MCF 10A (cell line): ENCODE measurements at regions not wholly inside any gene's neighbourhood (a gene's known extent, or its start where the extent isn't known, plus 50 kb on each side); places are given as distances from the start of the nearest gene placed in this dataset.

Source experiments
- BruUV-seq: library from RNA; stranded (reverse); fragments of 400-500 nt; replicated peaks from 2 replicates; lab custom pipeline; 2021; lab: Mats Ljungman, UMichigan
- CTCF ChIA-PET: fragments of 300-600 bp; sonication (Branson Sonifier 250); formaldehyde crosslinking; extraction: SDS; loops from one replicate; lab custom pipeline; 2021; ENCODE audit warnings: antibody characterized with exemption, inconsistent platforms; lab: Yijun Ruan, JAX
- POLR2A ChIA-PET: fragments of 300-600, 350-650 bp; sonication (Branson Sonifier 250); formaldehyde crosslinking; extraction: SDS; loops from one replicate; lab custom pipeline; 2020; ENCODE audit warnings: antibody characterized with exemption, inconsistent platforms; lab: Yijun Ruan, JAX
- DNase-seq: peaks from one replicate; pipeline ENCODE4 v3.0.0-alpha.2; 2018; ENCODE audit not compliant: unreplicated experiment
- H3K27ac Mint-ChIP-seq: one replicate; pipeline ENCODE4 v1.8.0; 2022; ENCODE audit warnings: mild to moderate bottlenecking, low read depth, mixed read lengths; ENCODE audit not compliant: unreplicated experiment
- H3K27me3 Mint-ChIP-seq: one replicate; pipeline ENCODE4 v1.8.0; 2022; ENCODE audit warnings: mixed read lengths; ENCODE audit not compliant: insufficient read depth, unreplicated experiment
- H3K36me3 Mint-ChIP-seq: one replicate; pipeline ENCODE4 v1.8.0; 2022; ENCODE audit warnings: mild to moderate bottlenecking, moderate library complexity, mixed read lengths; ENCODE audit not compliant: insufficient read depth, unreplicated experiment
- H3K4me1 Mint-ChIP-seq: one replicate; pipeline ENCODE4 v1.8.0; 2022; ENCODE audit warnings: mixed read lengths; ENCODE audit not compliant: insufficient read depth, unreplicated experiment
- H3K4me3 Mint-ChIP-seq: one replicate; pipeline ENCODE4 v1.8.0; 2022; ENCODE audit warnings: mild to moderate bottlenecking, moderate library complexity, mixed read lengths; ENCODE audit not compliant: unreplicated experiment
- H3K9me3 Mint-ChIP-seq: one replicate; pipeline ENCODE4 v1.8.0; 2022; ENCODE audit warnings: mixed read lengths; ENCODE audit not compliant: unreplicated experiment
- intact Hi-C: fragments of 100-400 bp; cut with micrococcal nuclease; formaldehyde crosslinking; loops from 2 replicates; pipeline ENCODE4 v1.14.1; 2022
- TF ChIP-seq, protein P1 (sequence below): fragments of 200-600 bp; IDR thresholded peaks from one replicate; pipeline ENCODE4 v1.8.0; 2022; ENCODE audit warnings: antibody characterized with exemption, mild to moderate bottlenecking; ENCODE audit not compliant: unreplicated experiment

DNA sequence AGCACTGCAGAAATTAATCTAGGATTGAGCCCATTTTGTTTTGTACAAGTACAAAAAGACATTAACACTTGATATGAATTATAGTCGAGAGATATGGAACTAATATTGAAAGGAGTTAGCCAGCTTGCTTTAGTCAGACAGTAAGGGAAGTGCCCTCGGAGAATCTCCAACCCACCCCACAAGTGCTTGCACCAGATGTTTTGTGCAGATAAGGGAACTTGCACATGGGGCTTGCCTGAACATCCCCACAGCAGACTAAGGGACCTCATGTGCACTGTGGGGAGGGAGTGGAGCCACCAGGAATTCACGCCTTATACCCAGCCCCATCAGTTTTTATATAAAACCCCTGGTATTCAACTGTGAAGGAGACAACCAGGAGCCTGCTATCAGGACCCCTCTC lies 122.3 kb downstream of the EFHB start:
- Mint-ChIP-seq H3K27ac (no peak overlapping the region), H3K4me3 (no peak overlapping the region), H3K36me3 (no peaks in the 10 kb centered on the region), H3K27me3 (no peaks in the 10 kb centered on the region), H3K4me1 (no peaks in the 10 kb centered on the region), H3K9me3 (no peaks in the 10 kb centered on the region)
- no peak for DNase-seq
- POLR2A ChIA-PET: no interaction called here
- intact Hi-C loops: no loop called here
- CTCF ChIA-PET: no interaction called here
- no TSS peak for BruUV-seq
- TF ChIP-seq, protein P1, sequence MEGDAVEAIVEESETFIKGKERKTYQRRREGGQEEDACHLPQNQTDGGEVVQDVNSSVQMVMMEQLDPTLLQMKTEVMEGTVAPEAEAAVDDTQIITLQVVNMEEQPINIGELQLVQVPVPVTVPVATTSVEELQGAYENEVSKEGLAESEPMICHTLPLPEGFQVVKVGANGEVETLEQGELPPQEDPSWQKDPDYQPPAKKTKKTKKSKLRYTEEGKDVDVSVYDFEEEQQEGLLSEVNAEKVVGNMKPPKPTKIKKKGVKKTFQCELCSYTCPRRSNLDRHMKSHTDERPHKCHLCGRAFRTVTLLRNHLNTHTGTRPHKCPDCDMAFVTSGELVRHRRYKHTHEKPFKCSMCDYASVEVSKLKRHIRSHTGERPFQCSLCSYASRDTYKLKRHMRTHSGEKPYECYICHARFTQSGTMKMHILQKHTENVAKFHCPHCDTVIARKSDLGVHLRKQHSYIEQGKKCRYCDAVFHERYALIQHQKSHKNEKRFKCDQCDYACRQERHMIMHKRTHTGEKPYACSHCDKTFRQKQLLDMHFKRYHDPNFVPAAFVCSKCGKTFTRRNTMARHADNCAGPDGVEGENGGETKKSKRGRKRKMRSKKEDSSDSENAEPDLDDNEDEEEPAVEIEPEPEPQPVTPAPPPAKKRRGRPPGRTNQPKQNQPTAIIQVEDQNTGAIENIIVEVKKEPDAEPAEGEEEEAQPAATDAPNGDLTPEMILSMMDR: no peak

DNA sequence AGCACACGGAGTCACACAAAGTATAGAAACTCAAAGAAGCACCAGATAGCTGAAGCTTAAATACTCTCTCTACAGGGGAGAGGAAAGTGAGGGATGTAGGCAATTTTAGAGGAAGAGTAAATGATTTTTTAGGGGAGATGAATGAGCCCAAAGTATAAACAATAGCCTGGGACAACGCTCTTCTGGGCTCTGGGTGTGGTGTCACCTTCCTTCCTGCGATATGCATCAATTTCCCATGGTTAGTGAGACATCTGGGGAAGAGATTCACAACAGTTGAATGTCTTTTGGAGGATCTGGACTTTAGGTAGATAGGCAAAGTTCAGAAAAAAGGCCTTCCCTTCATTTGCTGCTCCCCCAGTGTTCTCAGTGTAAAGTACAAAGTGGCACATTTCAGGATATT lies 125.2 kb downstream of the EFHB start:
- Mint-ChIP-seq H3K36me3 (no peaks in the 10 kb centered on the region), H3K4me3 (no peak overlapping the region), H3K9me3 (no peaks in the 10 kb centered on the region), H3K4me1 (no peaks in the 10 kb centered on the region), H3K27ac (no peak overlapping the region), H3K27me3 (no peaks in the 10 kb centered on the region)
- CTCF ChIA-PET: interaction anchor here (0.6 kb wide), 1 partner anchor 311 kb away, joined by 3 read pairs; no protein-coding TSS in a partner anchor
- intact Hi-C loops: no loop called here
- DNase-seq: no peak
- no TSS peak for BruUV-seq
- POLR2A ChIA-PET: no interaction called here
- TF ChIP-seq, protein P1: no peak

DNA sequence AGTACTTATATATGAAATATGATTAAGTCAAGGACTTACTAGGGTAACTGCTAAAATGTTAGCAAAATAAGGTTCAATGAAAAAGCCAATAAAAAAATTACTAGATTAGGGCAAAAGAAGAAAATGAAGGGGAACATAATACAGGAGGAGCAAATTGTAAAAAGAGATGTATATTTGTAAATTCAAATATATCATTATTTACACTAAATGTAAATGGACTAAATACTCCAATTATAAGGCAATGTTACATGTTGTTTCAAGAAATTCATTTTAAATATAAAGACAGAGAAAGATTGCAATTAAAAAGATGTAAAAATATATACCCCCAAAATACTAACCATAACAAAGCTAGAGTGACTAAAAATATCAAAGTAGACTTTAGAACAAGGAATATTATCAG lies 134.1 kb downstream of the EFHB start:
- H3K4me1 Mint-ChIP-seq: no peaks in the 10 kb centered on the region
- H3K27me3 Mint-ChIP-seq: no peaks in the 10 kb centered on the region
- no peak for DNase-seq
- no peak overlapping the region for H3K4me3 Mint-ChIP-seq
- POLR2A ChIA-PET: no interaction called here
- TF ChIP-seq, protein P1: no peak
- BruUV-seq: no TSS peak
- H3K27ac Mint-ChIP-seq: no peak overlapping the region
- no peaks in the 10 kb centered on the region for H3K36me3 Mint-ChIP-seq
- H3K9me3 Mint-ChIP-seq: peaks cover 13% of the 10 kb centered on the region
- intact Hi-C loops: no loop called here
- CTCF ChIA-PET: interaction anchor here (0.6 kb wide), 1 partner anchor 19 kb away, joined by 3 read pairs; no protein-coding TSS in a partner anchor

DNA sequence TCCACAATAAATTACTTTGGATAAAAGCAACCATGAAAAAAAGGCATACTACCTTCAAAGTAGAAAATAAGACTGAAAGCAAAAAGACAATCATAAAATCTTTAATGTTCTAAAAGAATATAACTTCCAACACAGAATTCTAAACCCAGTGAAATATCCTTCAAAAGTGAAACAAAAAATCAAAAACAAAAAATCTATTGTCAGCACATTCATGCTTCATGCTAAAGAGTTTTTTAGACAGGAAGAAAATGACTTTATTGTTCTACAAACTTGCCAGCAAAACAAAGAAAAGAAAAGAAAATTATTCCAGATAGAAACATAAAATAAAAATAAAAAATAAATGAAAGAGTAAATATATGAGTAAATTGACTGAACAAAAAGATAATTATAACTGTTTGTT lies 134.9 kb downstream of the EFHB start:
- ChIA-PET CTCF (no interaction called here), POLR2A (no interaction called here)
- H3K4me1 Mint-ChIP-seq: no peaks in the 10 kb centered on the region
- DNase-seq: no peak
- no peak overlapping the region for H3K27ac Mint-ChIP-seq
- H3K27me3 Mint-ChIP-seq: no peaks in the 10 kb centered on the region
- TF ChIP-seq, protein P1: no peak
- H3K4me3 Mint-ChIP-seq: no peak overlapping the region
- no peaks in the 10 kb centered on the region for H3K36me3 Mint-ChIP-seq
- no TSS peak for BruUV-seq
- intact Hi-C loops: no loop called here
- peaks cover 13% of the 10 kb centered on the region for H3K9me3 Mint-ChIP-seq
